Activated T-helper 2 cell treated with anti-CD3 and anti-CD28 coated beads, Interferon-gamma antibody, Interleukin-2, Interleukin-4, amounts not matched to agents 10 μg/mL and 5 μg/mL and 100 μg/mL, durations not matched to agents 14 hours and 24 hours and 36 hours (primary cell): ENCODE measurements at regions not wholly inside any gene's neighbourhood (a gene's known extent, or its start where the extent isn't known, plus 50 kb on each side); places are given as distances from the start of the nearest gene placed in this dataset.

ENCODE experiments used
- DNase-seq: peaks from one replicate; pipeline ENCODE4 v3.0.0; 2021; ENCODE audit warnings: low spot score
- H3K27ac Mint-ChIP-seq: one replicate; pipeline ENCODE4 v1.8.0; 2021; ENCODE audit warnings: mixed read lengths
- H3K27me3 Mint-ChIP-seq: one replicate; pipeline ENCODE4 v1.8.0; 2021; ENCODE audit warnings: low read depth, mixed read lengths
- H3K36me3 Mint-ChIP-seq: one replicate; pipeline ENCODE4 v1.8.0; 2021; ENCODE audit warnings: low read depth, mixed read lengths
- H3K4me1 Mint-ChIP-seq: one replicate; pipeline ENCODE4 v1.8.0; 2021; ENCODE audit warnings: low read depth, mixed read lengths
- H3K4me3 Mint-ChIP-seq: one replicate; pipeline ENCODE4 v1.8.0; 2021; ENCODE audit warnings: low read depth, mild to moderate bottlenecking, moderate library complexity, mixed read lengths
- H3K9me3 Mint-ChIP-seq: one replicate; pipeline ENCODE4 v1.8.0; 2021; ENCODE audit warnings: mixed read lengths
- intact Hi-C: fragments of 100-400 bp; cut with micrococcal nuclease; formaldehyde crosslinking; loops from one replicate; pipeline ENCODE4 v1.15.1; 2023

GRCh38 chr5:62680121-62680520 is 101.5 kb downstream of the LRRC70 start:
- no peak overlapping the region for H3K27ac Mint-ChIP-seq
- no peaks in the 10 kb centered on the region for H3K4me1 Mint-ChIP-seq
- H3K4me3 Mint-ChIP-seq = no peak overlapping the region
- peaks cover 20% of the 10 kb centered on the region for H3K9me3 Mint-ChIP-seq
- no peaks in the 10 kb centered on the region for H3K36me3 Mint-ChIP-seq
- intact Hi-C loops = no loop called here
- H3K27me3 Mint-ChIP-seq = no peaks in the 10 kb centered on the region
- no peak for DNase-seq
